ENCODE measurements at regions not wholly inside any gene's neighbourhood (a gene's known extent, or its start where the extent isn't known, plus 50 kb on each side); places are given as distances from the start of the nearest gene placed in this dataset.

DNA sequence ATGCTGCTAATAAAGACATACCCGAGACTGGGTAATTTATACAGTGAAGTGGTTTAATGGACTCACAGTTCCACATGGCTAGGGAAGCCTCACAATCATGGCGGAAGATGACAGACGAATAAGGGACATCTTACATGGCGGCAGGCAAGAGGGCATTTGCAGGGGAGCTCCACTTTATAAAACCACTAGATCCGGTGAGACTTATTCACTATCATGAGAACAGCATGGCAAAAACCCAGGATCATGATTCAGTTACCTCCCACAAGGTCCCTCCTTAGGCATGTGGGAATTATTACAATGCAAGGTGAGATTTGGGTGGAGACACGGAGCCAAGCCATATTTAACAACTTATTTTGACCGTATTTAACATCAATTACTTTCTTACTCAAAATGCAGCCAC, 739.0 kb downstream of the NCAM2 start:
- no peak overlapping the region for H3K18ac ChIP-seq (ENCODE audit: extremely low read depth, low read length)
- H3K36me3 ChIP-seq (ENCODE audit: control insufficient read depth in 2 of 4, insufficient read depth in 4 of 4, low read length in 3 of 4) = no peaks in the 10 kb centered on the region
- no peak overlapping the region for H3K9ac ChIP-seq (replicated peaks in 1 of 4; ENCODE audit: extremely low read depth in 1 of 4, low read depth in 3 of 4, low read length in 3 of 4)
- no peak overlapping the region for H3K56ac ChIP-seq (replicated peaks; ENCODE audit: insufficient read length, low read depth, low read length)
- H3K23me2 ChIP-seq (ENCODE audit: low read depth, low read length) = no peaks in the 10 kb centered on the region
- H3K23ac ChIP-seq (ENCODE audit: insufficient read length) = no peak overlapping the region
- H3K79me1 ChIP-seq (ENCODE audit: low read depth, low read length) = no peaks in the 10 kb centered on the region
- no peak overlapping the region for H2AK5ac ChIP-seq (ENCODE audit: low read depth, low read length)
- no peaks in the 10 kb centered on the region for H3K27me3 ChIP-seq (replicated peaks in 1 of 4; ENCODE audit: control insufficient read depth in 3 of 4, extremely low read depth in 1 of 4, insufficient read depth in 3 of 4, low read length in 3 of 4)
- WGBS, 2 experiments (ENCODE audit: extremely low coverage in 1 of 2, insufficient coverage in 1 of 2, insufficient read length in 1 of 2, insufficient replicate concordance in 2 of 2, low coverage in 1 of 2, low lambda C conversion rate in 2 of 2, missing lambda C conversion rate in 1 of 2) = 76% methylated on average over 7 of the region's 7 CpGs; no CpG with 5 or more reads in 1 of the 2 experiments
- H2BK5ac ChIP-seq (ENCODE audit: low read depth, low read length) = no peak overlapping the region
- no peak overlapping the region for H2BK20ac ChIP-seq (ENCODE audit: low read length)
- no peak overlapping the region for H3K27ac ChIP-seq (ENCODE audit: low read depth, low read length)
- no peaks in the 10 kb centered on the region for H3K4me1 ChIP-seq (replicated peaks in 1 of 4; ENCODE audit: control insufficient read depth in 3 of 4, insufficient read depth in 4 of 4, low read length in 3 of 4)
- no peaks in the 10 kb centered on the region for H3K79me2 ChIP-seq (ENCODE audit: control insufficient read depth in 1 of 2, insufficient read depth in 2 of 2, low read length in 2 of 2)
- no peak overlapping the region for H3K4ac ChIP-seq (replicated peaks; ENCODE audit: insufficient read length, low read depth, low read length)
- no peak overlapping the region for H2BK120ac ChIP-seq (replicated peaks; ENCODE audit: low read depth, low read length)
- H2AFZ ChIP-seq (ENCODE audit: low read length) = no peak overlapping the region
- DNase-seq (ENCODE audit: low read depth in 1 of 2, low spot score in 2 of 2) (no peak), FAIRE-seq (no peak)
- no peak overlapping the region for H3K14ac ChIP-seq (ENCODE audit: insufficient read length)
- H2BK15ac ChIP-seq (ENCODE audit: low read length) = no peak overlapping the region
- H3K4me3 ChIP-seq (ENCODE audit: extremely low read depth in 1 of 4, insufficient read depth in 2 of 4, low read depth in 3 of 4, low read length in 4 of 4) = no peak overlapping the region
- H3K4me2 ChIP-seq (ENCODE audit: insufficient read depth in 1 of 2, low read depth in 2 of 2, low read length in 2 of 2) = no peak overlapping the region
- no peaks in the 10 kb centered on the region for H3K9me3 ChIP-seq (ENCODE audit: insufficient read depth in 2 of 2, low read depth in 1 of 2, low read length in 1 of 2)
- H4K5ac ChIP-seq (ENCODE audit: insufficient read length, low read depth, low read length) = no peak overlapping the region
- TF ChIP-seq RNF2 (IDR thresholded peaks at IDR 0.05; ENCODE audit: borderline replicate concordance, low read depth, low read length, missing control alignments, poor library complexity, severe bottlenecking) (no peak), POU5F1 (IDR thresholded peaks at IDR 0.05; ENCODE audit: low read depth, low read length) (no peak), BRCA1 (IDR thresholded peaks at IDR 0.05; ENCODE audit: low read depth, low read length) (no peak)
- no peak overlapping the region for H4K91ac ChIP-seq (replicated peaks; ENCODE audit: insufficient read length, low read length)
- no peak overlapping the region for H4K8ac ChIP-seq (ENCODE audit: extremely low read depth, insufficient read depth, low read length)
- H2BK12ac ChIP-seq (ENCODE audit: low read depth, low read length) = no peak overlapping the region
- CTCF ChIA-PET (ENCODE audit: partially characterized antibody) = no interaction called here
- no peaks in the 10 kb centered on the region for H4K20me1 ChIP-seq (replicated peaks in 1 of 2; ENCODE audit: control insufficient read depth in 1 of 2, insufficient read depth in 2 of 2, low read length in 2 of 2)
- POLR2A ChIA-PET (ENCODE audit: partially characterized antibody) = no interaction called here

All from H1 (cell line).